ENCODE measurements at regions not wholly inside any gene's neighbourhood (a gene's known extent, or its start where the extent isn't known, plus 50 kb on each side); places are given as distances from the start of the nearest gene placed in this dataset.

DNA sequence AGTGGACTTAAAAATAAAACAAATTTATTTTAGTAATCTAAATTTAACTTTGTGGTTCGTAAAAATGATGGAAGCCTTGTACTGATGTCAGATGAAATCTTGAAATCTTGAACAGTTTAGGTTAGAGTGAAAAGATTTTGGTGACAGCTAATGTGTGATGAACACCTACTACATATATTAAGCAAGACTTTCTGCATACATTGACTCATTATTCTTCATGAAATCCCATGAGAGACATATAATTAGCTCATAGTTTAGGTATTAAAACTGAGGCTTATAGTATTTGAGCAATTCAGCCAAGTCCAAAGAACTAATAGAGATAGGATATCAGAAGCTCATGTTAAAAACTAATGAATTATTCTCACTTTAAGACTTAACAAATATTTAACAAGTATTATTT, 66.9 kb upstream of the PCDH7 start:
- Mint-ChIP-seq H3K4me3 (no peak overlapping the region), H3K27ac (ENCODE audit: unreplicated experiment) (no peak overlapping the region), H3K36me3 (ENCODE audit: low read depth) (no peaks in the 10 kb centered on the region), H3K4me1 (no peaks in the 10 kb centered on the region), H3K27me3 (ENCODE audit: low read depth) (no peaks in the 10 kb centered on the region), H3K9me3 (no peaks in the 10 kb centered on the region)
- TF ChIP-seq, protein P1, sequence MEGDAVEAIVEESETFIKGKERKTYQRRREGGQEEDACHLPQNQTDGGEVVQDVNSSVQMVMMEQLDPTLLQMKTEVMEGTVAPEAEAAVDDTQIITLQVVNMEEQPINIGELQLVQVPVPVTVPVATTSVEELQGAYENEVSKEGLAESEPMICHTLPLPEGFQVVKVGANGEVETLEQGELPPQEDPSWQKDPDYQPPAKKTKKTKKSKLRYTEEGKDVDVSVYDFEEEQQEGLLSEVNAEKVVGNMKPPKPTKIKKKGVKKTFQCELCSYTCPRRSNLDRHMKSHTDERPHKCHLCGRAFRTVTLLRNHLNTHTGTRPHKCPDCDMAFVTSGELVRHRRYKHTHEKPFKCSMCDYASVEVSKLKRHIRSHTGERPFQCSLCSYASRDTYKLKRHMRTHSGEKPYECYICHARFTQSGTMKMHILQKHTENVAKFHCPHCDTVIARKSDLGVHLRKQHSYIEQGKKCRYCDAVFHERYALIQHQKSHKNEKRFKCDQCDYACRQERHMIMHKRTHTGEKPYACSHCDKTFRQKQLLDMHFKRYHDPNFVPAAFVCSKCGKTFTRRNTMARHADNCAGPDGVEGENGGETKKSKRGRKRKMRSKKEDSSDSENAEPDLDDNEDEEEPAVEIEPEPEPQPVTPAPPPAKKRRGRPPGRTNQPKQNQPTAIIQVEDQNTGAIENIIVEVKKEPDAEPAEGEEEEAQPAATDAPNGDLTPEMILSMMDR (conservative IDR thresholded peaks at IDR 0.05), result no peak
- no peak for DNase-seq (ENCODE audit: low read depth, low spot score)

DNA sequence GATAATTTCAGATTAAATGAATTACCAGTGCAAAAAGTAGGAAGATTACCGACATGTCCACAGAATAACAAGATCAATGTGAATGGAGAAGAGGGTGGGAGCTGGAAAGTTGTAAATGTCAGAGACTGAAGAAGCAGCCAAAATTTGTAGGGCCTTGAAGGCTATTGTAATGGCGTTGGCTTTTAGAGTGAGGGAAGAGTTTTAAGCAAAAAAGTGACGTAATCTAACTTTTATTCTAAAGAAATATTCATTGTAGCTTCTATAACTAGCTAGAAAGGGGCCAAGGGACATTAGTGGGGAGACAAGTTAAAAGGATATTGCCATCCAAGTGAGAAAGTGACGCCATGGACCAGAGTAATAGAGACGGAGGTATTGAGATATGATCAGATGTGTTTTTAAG, 63.3 kb upstream of the PCDH7 start:
- TF ChIP-seq, protein P1 (conservative IDR thresholded peaks at IDR 0.05), result no peak
- H3K27ac Mint-ChIP-seq (ENCODE audit: unreplicated experiment), result no peak overlapping the region
- H3K4me1 Mint-ChIP-seq, result no peaks in the 10 kb centered on the region
- no peaks in the 10 kb centered on the region for H3K36me3 Mint-ChIP-seq (ENCODE audit: low read depth)
- H3K4me3 Mint-ChIP-seq, result no peak overlapping the region
- no peaks in the 10 kb centered on the region for H3K9me3 Mint-ChIP-seq
- H3K27me3 Mint-ChIP-seq (ENCODE audit: low read depth), result no peaks in the 10 kb centered on the region
- no peak for DNase-seq (ENCODE audit: low read depth, low spot score)

DNA sequence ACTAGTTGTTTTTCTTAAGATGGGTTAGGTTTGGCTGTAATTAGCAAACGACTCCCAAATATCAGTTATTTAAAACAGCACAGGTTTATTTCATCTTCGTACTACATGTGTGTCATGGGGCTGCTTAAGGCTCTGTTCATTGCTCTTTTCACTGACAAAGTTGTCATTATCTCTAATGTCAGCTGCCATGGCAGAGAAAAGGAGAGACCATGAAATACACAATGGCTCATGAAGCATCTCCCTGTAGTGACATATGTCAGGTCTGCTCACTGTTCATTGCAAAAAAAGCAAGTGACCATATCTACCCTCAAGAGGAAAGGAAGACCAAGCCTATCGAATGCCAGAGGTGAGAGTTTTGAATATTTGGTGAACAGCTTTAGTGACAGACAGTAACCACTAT, 52.2 kb upstream of the PCDH7 start:
- H3K36me3 Mint-ChIP-seq (ENCODE audit: low read depth), result no peaks in the 10 kb centered on the region
- H3K27me3 Mint-ChIP-seq (ENCODE audit: low read depth), result no peaks in the 10 kb centered on the region
- TF ChIP-seq, protein P1 (conservative IDR thresholded peaks at IDR 0.05), result no peak
- H3K9me3 Mint-ChIP-seq, result no peaks in the 10 kb centered on the region
- H3K27ac Mint-ChIP-seq (ENCODE audit: unreplicated experiment), result no peak overlapping the region
- H3K4me3 Mint-ChIP-seq, result no peak overlapping the region
- DNase-seq (ENCODE audit: low read depth, low spot score), result no peak
- H3K4me1 Mint-ChIP-seq, result no peaks in the 10 kb centered on the region

DNA sequence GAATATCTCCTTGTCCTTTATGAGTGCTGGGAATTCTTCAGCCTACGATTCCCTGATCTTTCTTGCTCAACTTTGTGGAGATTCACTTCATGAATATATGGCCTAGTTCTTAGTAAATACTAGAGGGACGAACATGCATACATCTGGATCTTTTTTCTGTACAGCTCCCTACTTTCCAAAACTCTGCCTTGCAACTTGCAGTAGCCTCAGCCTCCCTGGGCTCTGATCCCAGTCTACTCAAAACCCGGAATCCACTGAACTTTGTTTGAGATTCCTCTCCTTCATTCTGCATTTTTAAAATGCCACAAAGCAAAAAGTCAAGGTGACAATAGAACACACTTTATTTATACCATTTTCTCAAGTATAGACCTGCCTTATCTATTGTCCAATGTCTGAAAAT, 50.0 kb upstream of the PCDH7 start:
- no peaks in the 10 kb centered on the region for H3K9me3 Mint-ChIP-seq
- no peak overlapping the region for H3K4me3 Mint-ChIP-seq
- H3K36me3 Mint-ChIP-seq (ENCODE audit: low read depth), result no peaks in the 10 kb centered on the region
- no peak for DNase-seq (ENCODE audit: low read depth, low spot score)
- TF ChIP-seq, protein P1 (conservative IDR thresholded peaks at IDR 0.05), result no peak
- H3K4me1 Mint-ChIP-seq, result no peaks in the 10 kb centered on the region
- H3K27ac Mint-ChIP-seq (ENCODE audit: unreplicated experiment), result no peak overlapping the region
- no peaks in the 10 kb centered on the region for H3K27me3 Mint-ChIP-seq (ENCODE audit: low read depth)
